ENCODE measurements at regions not wholly inside any gene's neighbourhood (a gene's known extent, or its start where the extent isn't known, plus 50 kb on each side); places are given as distances from the start of the nearest gene placed in this dataset.

- no peak overlapping the region for H3K9ac ChIP-seq (ENCODE audit: low read depth, low read length)
- no peaks in the 10 kb centered on the region for H3K4me1 ChIP-seq (ENCODE audit: control insufficient read depth, insufficient read depth, low read length)
- no peak overlapping the region for H3K4me3 ChIP-seq (ENCODE audit: low read depth, low read length)
- H3K9me3 ChIP-seq (ENCODE audit: control insufficient read depth, insufficient read depth, low read length) = no peaks in the 10 kb centered on the region
- H3K36me3 ChIP-seq (ENCODE audit: control insufficient read depth, insufficient read depth, low read length) = no peaks in the 10 kb centered on the region
- H3K27me3 ChIP-seq (ENCODE audit: control insufficient read depth, insufficient read depth, low read length) = peaks cover 9% of the 10 kb centered on the region
Measured at GRCh38 chr1:23613191-23614031, 54.1 kb upstream of the ID3 start.

- H3K27me3 ChIP-seq (ENCODE audit: control insufficient read depth, insufficient read depth, low read length) = peaks cover 2% of the 10 kb centered on the region
- H3K9ac ChIP-seq (ENCODE audit: low read depth, low read length) = no peak overlapping the region
- no peaks in the 10 kb centered on the region for H3K36me3 ChIP-seq (ENCODE audit: control insufficient read depth, insufficient read depth, low read length)
- no peaks in the 10 kb centered on the region for H3K4me1 ChIP-seq (ENCODE audit: control insufficient read depth, insufficient read depth, low read length)
- H3K9me3 ChIP-seq (ENCODE audit: control insufficient read depth, insufficient read depth, low read length) = no peaks in the 10 kb centered on the region
- H3K4me3 ChIP-seq (ENCODE audit: low read depth, low read length) = no peak overlapping the region
Measured at GRCh38 chr1:23611601-23612327, 52.5 kb upstream of the ID3 start.

- Histone ChIP-seq H3K4me3 (ENCODE audit: low read depth, low read length) (no peak overlapping the region), H3K9me3 (ENCODE audit: control insufficient read depth, insufficient read depth, low read length) (no peaks in the 10 kb centered on the region), H3K27me3 (ENCODE audit: control insufficient read depth, insufficient read depth, low read length) (no peaks in the 10 kb centered on the region), H3K36me3 (ENCODE audit: control insufficient read depth, insufficient read depth, low read length) (no peaks in the 10 kb centered on the region), H3K4me1 (ENCODE audit: control insufficient read depth, insufficient read depth, low read length) (no peaks in the 10 kb centered on the region), H3K9ac (ENCODE audit: low read depth, low read length) (no peak overlapping the region)
Measured at GRCh38 chr1:23610677-23611076, 51.4 kb upstream of the ID3 start.

- H3K9ac ChIP-seq (ENCODE audit: low read depth, low read length) = no peak overlapping the region
- no peaks in the 10 kb centered on the region for H3K4me1 ChIP-seq (ENCODE audit: control insufficient read depth, insufficient read depth, low read length)
- H3K27me3 ChIP-seq (ENCODE audit: control insufficient read depth, insufficient read depth, low read length) = no peaks in the 10 kb centered on the region
- H3K36me3 ChIP-seq (ENCODE audit: control insufficient read depth, insufficient read depth, low read length) = no peaks in the 10 kb centered on the region
- no peak overlapping the region for H3K4me3 ChIP-seq (ENCODE audit: low read depth, low read length)
- no peaks in the 10 kb centered on the region for H3K9me3 ChIP-seq (ENCODE audit: control insufficient read depth, insufficient read depth, low read length)
Measured at GRCh38 chr1:23609971-23610370, 50.7 kb upstream of the ID3 start.
